Endothelial cell of umbilical vein (primary cell): ENCODE measurements at regions not wholly inside any gene's neighbourhood (a gene's known extent, or its start where the extent isn't known, plus 50 kb on each side); places are given as distances from the start of the nearest gene placed in this dataset.

Experiments used
- BruUV-seq: library from RNA; stranded (reverse); fragments of 400-500 nt; replicated peaks from 2 replicates; lab custom pipeline; 2021; lab: Mats Ljungman, UMichigan
- CTCF ChIA-PET: fragments of 300-600, 350-600 bp; sonication (Branson Sonifier 250); formaldehyde crosslinking; loops from one replicate; lab custom pipeline; 2021; ENCODE audit warnings: antibody characterized with exemption, inconsistent platforms; lab: Charles Lee
- POLR2A ChIA-PET: fragments of 300-600, 350-600 bp; sonication (Branson Sonifier 250); formaldehyde crosslinking; loops from one replicate; lab custom pipeline; 2021; ENCODE audit warnings: antibody characterized with exemption, inconsistent platforms; lab: Charles Lee
- DNase-seq: peaks from one replicate; pipeline ENCODE4 v3.0.0-alpha.2; 2011; ENCODE audit warnings: low read depth, low spot score
- FAIRE-seq: peaks from 2 replicates; lab custom pipeline; 2011; peaks lifted over from hg19 to GRCh38; lab: Jason Lieb, UNC
- H2AFZ ChIP-seq: 2 replicates; pipeline ENCODE4 v1.6.0; 2012; ENCODE audit warnings: low read depth, low read length, control low read depth, inconsistent platforms
- H3K27ac ChIP-seq: 2 replicates; pipeline ENCODE4 v1.5.1; 2011; ENCODE audit warnings: low read depth, mild to moderate bottlenecking, control low read depth, low read length, moderate library complexity; ENCODE audit not compliant: insufficient read depth
- H3K27me3 ChIP-seq, 2 experiments: 2 replicates each; pipeline versions ENCODE4 v1.6.0 to v1.6.1; 2011; ENCODE audit warnings: low read length in 2 of 2, mixed read lengths in 1 of 2; ENCODE audit not compliant: control insufficient read depth in 2 of 2, insufficient read depth in 2 of 2
- H3K36me3 ChIP-seq, 2 experiments: 2 replicates in 1 of 2; 3 replicates in 1 of 2; pipeline ENCODE4 v1.5.1; 2011; ENCODE audit warnings: low read length in 2 of 2, mild to moderate bottlenecking in 1 of 2, moderate library complexity in 1 of 2; ENCODE audit not compliant: control insufficient read depth in 2 of 2, insufficient read depth in 2 of 2; ENCODE audit errors: extremely low read depth in 1 of 2
- H3K4me1 ChIP-seq: 3 replicates; pipeline ENCODE4 v1.5.1; 2011; ENCODE audit warnings: mild to moderate bottlenecking, low read length; ENCODE audit not compliant: control insufficient read depth, insufficient read depth; ENCODE audit errors: extremely low read depth
- H3K4me2 ChIP-seq: 2 replicates; pipeline ENCODE4 v1.6.1; 2011; ENCODE audit warnings: low read length, control low read depth, mixed read lengths; ENCODE audit not compliant: insufficient read depth
- H3K4me3 ChIP-seq, 3 experiments: fragments of 200-600 bp in 1 of 3; sonication (generic), shearing (Covaris generic) in 1 of 3; replicated peaks in 1 of 3; 2 replicates each; pipeline ENCODE4 v1.5.1; 2011 to 2016; ENCODE audit warnings: control low read depth in 3 of 3, low read length in 3 of 3, mild to moderate bottlenecking in 2 of 3, inconsistent platforms in 1 of 3, low read depth in 1 of 3, moderate library complexity in 1 of 3; ENCODE audit not compliant: insufficient read depth in 1 of 3
- H3K79me2 ChIP-seq: 2 replicates; pipeline ENCODE4 v1.6.0; 2012; ENCODE audit warnings: low read length, inconsistent platforms; ENCODE audit not compliant: control insufficient read depth, insufficient read depth
- H3K9ac ChIP-seq: replicated peaks from 2 replicates; pipeline ENCODE3; 2011; ENCODE audit warnings: low read length, control low read depth; ENCODE audit not compliant: insufficient read depth; ENCODE audit errors: extremely low read depth
- H3K9me1 ChIP-seq: replicated peaks from 3 replicates; pipeline ENCODE4 v1.6.0; 2011; ENCODE audit warnings: mild to moderate bottlenecking, low read length; ENCODE audit not compliant: control insufficient read depth, insufficient read depth; ENCODE audit errors: extremely low read depth
- H3K9me3 ChIP-seq: replicated peaks from 2 replicates; pipeline ENCODE4 v1.5.1; 2012; ENCODE audit warnings: low read length, inconsistent platforms; ENCODE audit not compliant: control insufficient read depth, insufficient read depth
- H4K20me1 ChIP-seq: replicated peaks from 2 replicates; pipeline ENCODE3; 2011; ENCODE audit warnings: mild to moderate bottlenecking, low read length; ENCODE audit not compliant: control insufficient read depth, insufficient read depth; ENCODE audit errors: extremely low read depth
- CTCF ChIP-seq, 2 donors: IDR thresholded peaks; 1 replicate in 1 of 2; 2 replicates in 1 of 2; pipeline ENCODE4 v1.5.1; 2011; ENCODE audit warnings: low read length in 2 of 2, mild to moderate bottlenecking in 2 of 2, moderate library complexity in 2 of 2, control low read depth in 1 of 2, inconsistent platforms in 1 of 2, low read depth in 1 of 2; ENCODE audit not compliant: insufficient read depth in 1 of 2; ENCODE audit errors: extremely low read depth in 1 of 2
- FOS ChIP-seq: IDR thresholded peaks from 2 replicates; pipeline ENCODE4 v1.6.1; 2011; ENCODE audit warnings: mild to moderate bottlenecking, low read length, moderate library complexity, borderline replicate concordance; ENCODE audit not compliant: insufficient read depth
- MAX ChIP-seq: IDR thresholded peaks from 2 replicates; pipeline ENCODE4 v1.6.1; 2011; ENCODE audit not compliant: insufficient read depth, insufficient read length
- MYC ChIP-seq: IDR thresholded peaks from one replicate; pipeline ENCODE4 v1.6.1; 2011; ENCODE audit warnings: mild to moderate bottlenecking, low read depth, low read length
- POLR2AphosphoS5 ChIP-seq: IDR thresholded peaks from 2 replicates; pipeline ENCODE4 v1.6.1; 2012; ENCODE audit warnings: low read depth, mild to moderate bottlenecking, control low read depth, low read length, moderate library complexity; ENCODE audit not compliant: insufficient read depth
- dilution Hi-C: fragments of 300-500 bp; cut with MboI; formaldehyde crosslinking; loops from one replicate; pipeline ENCODE4 v1.15.0; 2019; ENCODE audit warnings: low sequenced_read_pairs; ENCODE audit not compliant: extremely low pct_ligation_motif_present
- intact Hi-C: fragments of 100-400 bp; cut with micrococcal nuclease; formaldehyde crosslinking; loops from one replicate; pipeline ENCODE4 v1.10.0; 2022

GRCh38 chr18:59068276-59069071 lies 71.2 kb upstream of the SEC11C start:
- H3K27ac ChIP-seq, result no peak overlapping the region
- FAIRE-seq, result peak; percentile 40
- ChIA-PET CTCF (interaction anchor here (0.6 to 18.8 kb wide), 5 partner anchors 8 to 536 kb away, joined by 3 to 994 read pairs (median 32); no protein-coding TSS in a partner anchor), POLR2A (no interaction called here)
- H4K20me1 ChIP-seq, result no peaks in the 10 kb centered on the region
- no peaks in the 10 kb centered on the region for H3K4me1 ChIP-seq
- H3K79me2 ChIP-seq, result no peaks in the 10 kb centered on the region
- H3K27me3 ChIP-seq, result peaks cover 0 to under 1% of the 10 kb centered on the region in 2 experiments
- no peaks in the 10 kb centered on the region for H3K9me1 ChIP-seq
- no peak overlapping the region for H3K9ac ChIP-seq
- no peaks in the 10 kb centered on the region for H3K36me3 ChIP-seq
- BruUV-seq, result no TSS peak
- no peaks in the 10 kb centered on the region for H3K9me3 ChIP-seq
- dilution Hi-C loops (loop anchor here (25.0 kb wide), 1 partner anchor 281 kb away; no protein-coding TSS in a partner anchor), intact Hi-C loops (no loop called here)
- H3K4me2 ChIP-seq, result no peak overlapping the region
- H2AFZ ChIP-seq, result no peak overlapping the region
- H3K4me3 ChIP-seq, result no peak overlapping the region
- TF ChIP-seq MYC, result no peak
- no peak for TF ChIP-seq MAX
- no peak for TF ChIP-seq POLR2AphosphoS5
- DNase-seq, result no peak

- Histone ChIP-seq H3K4me1 (no peaks in the 10 kb centered on the region), H3K36me3 (no peaks in the 10 kb centered on the region), H2AFZ (peak overlapping the region; percentile 45), H3K4me2 (no peak overlapping the region), H4K20me1 (no peaks in the 10 kb centered on the region), H3K79me2 (no peaks in the 10 kb centered on the region), H3K9me1 (no peaks in the 10 kb centered on the region), H3K9me3 (no peaks in the 10 kb centered on the region), H3K9ac (no peak overlapping the region), H3K27ac (no peak overlapping the region), H3K27me3 (peaks cover 2 to 3% of the 10 kb centered on the region in 2 experiments), H3K4me3 (no peak overlapping the region)
- dilution Hi-C loops (loop anchor here (25.0 kb wide), 1 partner anchor 283 kb away; no protein-coding TSS in a partner anchor), intact Hi-C loops (loop anchor here (1.0 to 2.0 kb wide), 3 partner anchors 289 to 542 kb away; no protein-coding TSS in a partner anchor)
- BruUV-seq, result no TSS peak
- peak; percentile 78 for DNase-seq
- TF ChIP-seq MYC, result no peak
- no peak for TF ChIP-seq FOS
- peak; percentile 90 for TF ChIP-seq CTCF (IDR thresholded peaks at IDR 0.05; ENCODE audit: extremely low read depth in 1 of 2, insufficient read depth in 1 of 2, low read depth in 1 of 2, low read length in 2 of 2)
- FAIRE-seq, result peak; percentile 83
- ChIA-PET CTCF (interaction anchor here (0.6 to 18.8 kb wide), 54 partner anchors 8 to 555 kb away, joined by 3 to 994 read pairs (median 4); no protein-coding TSS in a partner anchor), POLR2A (interaction anchor here (0.8 kb wide), 1 partner anchor 302 kb away, joined by 3 read pairs; no protein-coding TSS in a partner anchor)
Observed at GRCh38 chr18:59070181-59070912, 69.3 kb upstream of the SEC11C start.
